PFSK-1 (cell line): ENCODE measurements at regions not wholly inside any gene's neighbourhood (a gene's known extent, or its start where the extent isn't known, plus 50 kb on each side); places are given as distances from the start of the nearest gene placed in this dataset.

Experiments used
- FOXP2 ChIP-seq: optimal IDR thresholded peaks from 2 replicates; pipeline ENCODE3; 2011; ENCODE audit warnings: borderline replicate concordance, control low read depth, inconsistent platforms; ENCODE audit not compliant: insufficient read depth; ENCODE audit errors: extremely low read length, extremely low read depth
- POLR2AphosphoS5 ChIP-seq: IDR thresholded peaks from 2 replicates; pipeline ENCODE4 v1.6.1; 2012; ENCODE audit warnings: low read depth, mild to moderate bottlenecking, control low read depth, low read length, moderate library complexity
- TAF1 ChIP-seq: IDR thresholded peaks from 2 replicates; pipeline ENCODE4 v1.6.1; 2012; ENCODE audit warnings: low read length, control low read depth, borderline replicate concordance; ENCODE audit not compliant: insufficient read depth
- TF ChIP-seq, protein P1 (sequence below), 2 experiments: IDR thresholded peaks; 2 replicates each; pipeline versions ENCODE4 v1.6.1 to v1.8.0; 2011 to 2012; ENCODE audit warnings: low read depth in 2 of 2, low read length in 2 of 2, control low read depth in 1 of 2, inconsistent platforms in 1 of 2, mild to moderate bottlenecking in 1 of 2, moderate library complexity in 1 of 2; ENCODE audit not compliant: insufficient read depth in 1 of 2

DNA sequence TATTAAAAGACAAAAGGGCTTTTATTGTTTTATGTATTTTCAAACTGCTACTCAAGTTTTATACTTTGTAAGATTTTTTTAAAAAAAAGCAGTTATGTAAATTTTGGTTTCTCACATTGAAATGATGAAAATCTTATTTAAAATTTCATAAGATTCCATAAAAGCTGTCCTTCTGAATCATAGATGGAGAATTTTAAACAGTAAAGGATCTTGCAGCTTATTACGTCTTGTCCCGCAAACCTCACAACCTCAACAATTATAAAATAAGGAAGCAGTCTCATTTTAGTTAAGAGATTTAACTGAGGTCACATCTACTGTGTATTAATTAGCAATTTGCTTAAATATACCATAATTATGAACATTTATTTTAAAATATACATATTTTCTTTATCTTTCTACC lies 581.0 kb upstream of the SPRY2 start:
- TF ChIP-seq FOXP2 (no peak), POLR2AphosphoS5 (no peak), TAF1 (no peak)
- TF ChIP-seq, protein P1, sequence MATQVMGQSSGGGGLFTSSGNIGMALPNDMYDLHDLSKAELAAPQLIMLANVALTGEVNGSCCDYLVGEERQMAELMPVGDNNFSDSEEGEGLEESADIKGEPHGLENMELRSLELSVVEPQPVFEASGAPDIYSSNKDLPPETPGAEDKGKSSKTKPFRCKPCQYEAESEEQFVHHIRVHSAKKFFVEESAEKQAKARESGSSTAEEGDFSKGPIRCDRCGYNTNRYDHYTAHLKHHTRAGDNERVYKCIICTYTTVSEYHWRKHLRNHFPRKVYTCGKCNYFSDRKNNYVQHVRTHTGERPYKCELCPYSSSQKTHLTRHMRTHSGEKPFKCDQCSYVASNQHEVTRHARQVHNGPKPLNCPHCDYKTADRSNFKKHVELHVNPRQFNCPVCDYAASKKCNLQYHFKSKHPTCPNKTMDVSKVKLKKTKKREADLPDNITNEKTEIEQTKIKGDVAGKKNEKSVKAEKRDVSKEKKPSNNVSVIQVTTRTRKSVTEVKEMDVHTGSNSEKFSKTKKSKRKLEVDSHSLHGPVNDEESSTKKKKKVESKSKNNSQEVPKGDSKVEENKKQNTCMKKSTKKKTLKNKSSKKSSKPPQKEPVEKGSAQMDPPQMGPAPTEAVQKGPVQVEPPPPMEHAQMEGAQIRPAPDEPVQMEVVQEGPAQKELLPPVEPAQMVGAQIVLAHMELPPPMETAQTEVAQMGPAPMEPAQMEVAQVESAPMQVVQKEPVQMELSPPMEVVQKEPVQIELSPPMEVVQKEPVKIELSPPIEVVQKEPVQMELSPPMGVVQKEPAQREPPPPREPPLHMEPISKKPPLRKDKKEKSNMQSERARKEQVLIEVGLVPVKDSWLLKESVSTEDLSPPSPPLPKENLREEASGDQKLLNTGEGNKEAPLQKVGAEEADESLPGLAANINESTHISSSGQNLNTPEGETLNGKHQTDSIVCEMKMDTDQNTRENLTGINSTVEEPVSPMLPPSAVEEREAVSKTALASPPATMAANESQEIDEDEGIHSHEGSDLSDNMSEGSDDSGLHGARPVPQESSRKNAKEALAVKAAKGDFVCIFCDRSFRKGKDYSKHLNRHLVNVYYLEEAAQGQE (IDR thresholded peaks at IDR 0.05; ENCODE audit: insufficient read depth in 1 of 2, low read depth in 2 of 2, low read length in 2 of 2): no peak
